Memory B cell (primary cell): ENCODE measurements at regions not wholly inside any gene's neighbourhood (a gene's known extent, or its start where the extent isn't known, plus 50 kb on each side); places are given as distances from the start of the nearest gene placed in this dataset.

Source experiments
- ATAC-seq: fragments of 150-1000 bp; cut with Tn5 transposase; 2 replicates; pipeline ENCODE4 v1.10.0; 2021; ENCODE audit warnings: low read depth, mild to moderate bottlenecking, moderate library complexity
- DNase-seq, 2 donors: peaks; one replicate each; pipeline ENCODE4 v3.0.0; 2022; ENCODE audit warnings: low spot score in 2 of 2
- H3K27ac Mint-ChIP-seq: one replicate; pipeline ENCODE4 v1.8.0; 2022; ENCODE audit warnings: mild to moderate bottlenecking, moderate library complexity, mixed read lengths
- H3K27me3 Mint-ChIP-seq: one replicate; pipeline ENCODE4 v1.8.0; 2022; ENCODE audit warnings: mixed read lengths
- H3K36me3 Mint-ChIP-seq: one replicate; pipeline ENCODE4 v1.8.0; 2022; ENCODE audit warnings: mild to moderate bottlenecking, mixed read lengths
- H3K4me1 Mint-ChIP-seq: one replicate; pipeline ENCODE4 v1.8.0; 2022; ENCODE audit warnings: mixed read lengths
- H3K4me3 Mint-ChIP-seq: one replicate; pipeline ENCODE4 v1.8.0; 2022; ENCODE audit warnings: mild to moderate bottlenecking, moderate library complexity, mixed read lengths
- H3K9me3 Mint-ChIP-seq: one replicate; pipeline ENCODE4 v1.8.0; 2022; ENCODE audit warnings: mixed read lengths

DNA sequence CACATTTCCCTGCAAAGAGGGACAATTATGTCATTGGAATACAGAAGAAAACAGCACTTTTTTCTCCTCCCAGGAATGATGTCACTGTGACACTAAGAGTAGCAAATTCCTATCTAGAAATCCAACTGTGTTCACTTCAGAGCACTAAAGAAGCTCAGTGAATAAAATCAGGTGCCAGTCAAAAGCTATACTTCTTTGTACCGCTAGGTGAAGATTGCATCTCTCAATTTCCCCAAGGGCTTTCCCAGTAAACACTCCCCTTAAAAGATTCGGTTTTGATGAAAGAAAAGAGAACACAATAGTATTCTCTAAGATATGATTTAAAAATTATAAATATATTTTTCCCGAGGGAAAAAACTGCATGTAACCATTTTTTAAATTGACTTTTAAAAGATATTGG lies 104.7 kb upstream of the MID1 start:
- H3K9me3 Mint-ChIP-seq, result no peaks in the 10 kb centered on the region
- no peaks in the 10 kb centered on the region for H3K27me3 Mint-ChIP-seq
- ATAC-seq, result no peak
- no peaks in the 10 kb centered on the region for H3K36me3 Mint-ChIP-seq
- no peaks in the 10 kb centered on the region for H3K4me1 Mint-ChIP-seq
- no peak overlapping the region for H3K27ac Mint-ChIP-seq
- DNase-seq, result no peak
- no peak overlapping the region for H3K4me3 Mint-ChIP-seq

- H3K36me3 Mint-ChIP-seq, result no peaks in the 10 kb centered on the region
- H3K9me3 Mint-ChIP-seq, result no peaks in the 10 kb centered on the region
- no peak overlapping the region for H3K4me3 Mint-ChIP-seq
- H3K27me3 Mint-ChIP-seq, result no peaks in the 10 kb centered on the region
- H3K4me1 Mint-ChIP-seq, result no peaks in the 10 kb centered on the region
- no peak overlapping the region for H3K27ac Mint-ChIP-seq
- no peak for DNase-seq
- ATAC-seq, result no peak
Measured at GRCh38 chrX:10726647-10727046, 106.3 kb upstream of the MID1 start.

DNA sequence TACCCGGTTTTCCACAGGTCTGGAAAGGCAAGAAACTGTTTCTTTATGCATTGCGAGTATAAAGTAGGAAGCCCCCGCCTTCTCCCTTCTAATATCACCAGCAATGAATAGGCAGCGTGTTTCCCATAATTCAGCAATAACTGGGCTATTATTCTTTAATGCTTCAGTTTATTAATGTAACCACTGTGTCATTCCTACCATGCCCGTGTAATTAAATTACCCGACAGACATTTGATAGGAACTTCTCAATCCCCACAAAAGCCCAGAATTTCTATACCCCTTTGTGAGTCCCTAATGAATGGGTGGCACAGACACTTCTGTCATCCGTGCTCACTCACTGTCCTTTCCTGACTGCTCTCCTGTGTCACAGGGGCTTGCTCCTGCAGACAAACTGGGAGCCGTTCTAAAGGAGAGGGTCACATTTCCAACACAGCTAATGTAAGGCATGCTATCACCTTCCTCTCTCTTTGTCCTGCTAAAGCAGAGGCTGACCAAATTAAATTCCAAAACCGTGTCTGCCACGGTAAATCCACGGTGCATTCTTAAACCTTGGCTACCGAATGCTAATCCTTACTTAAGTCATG lies 108.5 kb upstream of the MID1 start:
- Mint-ChIP-seq H3K27ac (no peak overlapping the region), H3K4me3 (no peak overlapping the region), H3K4me1 (no peaks in the 10 kb centered on the region), H3K9me3 (no peaks in the 10 kb centered on the region), H3K36me3 (no peaks in the 10 kb centered on the region), H3K27me3 (no peaks in the 10 kb centered on the region)
- DNase-seq, result no peak
- ATAC-seq, result no peak

DNA sequence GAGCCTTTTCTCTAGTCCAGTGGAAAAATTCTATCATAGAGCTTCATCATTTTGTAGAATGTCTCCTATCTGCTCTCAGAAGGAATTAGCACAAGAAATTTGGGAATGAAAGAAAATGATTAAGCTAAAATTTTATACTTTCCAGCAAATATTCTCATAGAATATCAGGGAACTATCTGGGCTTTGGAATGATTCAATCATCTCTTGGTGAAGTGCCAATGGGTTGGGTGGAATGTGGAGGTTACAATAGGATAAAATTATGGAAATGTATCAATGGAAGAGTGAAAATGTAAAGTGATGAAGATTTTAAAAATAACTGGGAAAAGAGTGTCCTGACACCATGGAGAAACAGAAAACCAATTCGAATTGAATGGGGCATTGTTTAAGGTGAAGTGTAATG lies 119.0 kb upstream of the MID1 start:
- no peak for DNase-seq
- Mint-ChIP-seq H3K27me3 (peaks cover 4% of the 10 kb centered on the region), H3K36me3 (no peaks in the 10 kb centered on the region), H3K9me3 (no peaks in the 10 kb centered on the region), H3K27ac (no peak overlapping the region), H3K4me3 (no peak overlapping the region), H3K4me1 (no peaks in the 10 kb centered on the region)
- ATAC-seq, result no peak

DNA sequence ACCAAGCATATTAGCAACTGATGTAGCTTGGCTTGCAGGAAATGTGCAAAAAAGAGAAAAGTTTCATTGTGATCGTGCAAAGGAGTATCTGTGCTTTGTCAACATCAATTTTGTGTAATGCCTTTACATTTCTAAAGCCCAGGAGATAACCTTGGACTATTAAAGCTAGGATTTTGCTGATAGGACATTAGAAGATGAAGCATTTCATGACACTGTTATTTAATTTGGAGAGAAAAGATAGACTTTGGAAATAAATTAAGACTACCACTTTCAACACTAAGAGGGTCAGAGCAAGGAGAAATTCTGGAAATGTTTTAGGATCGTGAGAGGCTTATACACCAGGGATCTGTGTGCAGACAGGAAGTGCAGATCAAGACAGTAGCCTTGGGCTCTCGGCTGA lies 120.6 kb upstream of the MID1 start:
- Mint-ChIP-seq H3K36me3 (no peaks in the 10 kb centered on the region), H3K27ac (no peak overlapping the region), H3K4me3 (no peak overlapping the region), H3K4me1 (no peaks in the 10 kb centered on the region), H3K9me3 (no peaks in the 10 kb centered on the region), H3K27me3 (peaks cover 7% of the 10 kb centered on the region)
- DNase-seq, result no peak
- no peak for ATAC-seq

DNA sequence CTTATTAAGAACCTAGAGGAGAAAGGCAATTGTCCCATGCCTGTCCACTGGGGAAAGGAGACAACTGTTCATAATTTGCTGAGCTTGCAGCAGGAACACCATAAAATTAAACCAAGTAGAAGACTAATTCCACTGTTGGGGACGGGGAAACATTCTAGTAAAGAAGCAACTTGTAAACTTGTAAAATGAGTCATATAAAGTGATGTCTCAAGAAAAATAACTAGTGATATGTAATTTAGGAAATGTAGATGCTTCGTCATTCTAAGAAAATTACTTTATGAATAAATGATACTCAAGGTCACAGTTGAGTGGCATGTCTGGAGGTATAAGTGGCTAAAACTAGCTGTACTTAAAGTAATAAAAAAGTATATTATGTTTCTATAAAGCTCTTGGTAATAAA lies 121.2 kb upstream of the MID1 start:
- Mint-ChIP-seq H3K9me3 (no peaks in the 10 kb centered on the region), H3K27ac (no peak overlapping the region), H3K27me3 (peaks cover 7% of the 10 kb centered on the region), H3K4me3 (no peak overlapping the region), H3K4me1 (no peaks in the 10 kb centered on the region), H3K36me3 (no peaks in the 10 kb centered on the region)
- DNase-seq, result no peak
- no peak for ATAC-seq

- no peak for DNase-seq
- no peak overlapping the region for H3K27ac Mint-ChIP-seq
- no peak for ATAC-seq
- no peaks in the 10 kb centered on the region for H3K9me3 Mint-ChIP-seq
- H3K4me1 Mint-ChIP-seq, result no peaks in the 10 kb centered on the region
- H3K27me3 Mint-ChIP-seq, result peaks cover 9% of the 10 kb centered on the region
- no peaks in the 10 kb centered on the region for H3K36me3 Mint-ChIP-seq
- no peak overlapping the region for H3K4me3 Mint-ChIP-seq
Measured at GRCh38 chrX:10743476-10743875, 123.1 kb upstream of the MID1 start.

DNA sequence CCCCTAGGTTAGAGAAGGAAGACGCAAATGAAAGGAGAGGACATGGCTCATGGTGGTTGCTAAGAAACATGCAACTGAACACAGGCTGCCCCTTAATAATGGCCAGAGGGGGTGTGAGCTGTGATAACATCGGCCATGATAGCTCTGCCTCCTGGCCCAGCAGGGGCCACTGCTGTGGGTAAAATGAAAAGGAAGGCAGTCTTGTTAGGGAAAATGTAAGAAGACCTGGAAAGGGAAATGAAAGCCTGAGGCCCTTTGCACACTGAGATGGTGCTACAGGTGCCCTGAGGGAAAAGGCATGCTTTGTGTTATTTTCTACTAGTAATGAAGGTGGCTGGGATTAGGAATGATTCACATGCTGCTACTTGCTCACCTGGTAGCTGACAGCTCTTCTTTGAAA lies 123.6 kb upstream of the MID1 start:
- no peak for ATAC-seq
- no peak overlapping the region for H3K4me3 Mint-ChIP-seq
- no peak for DNase-seq
- no peaks in the 10 kb centered on the region for H3K9me3 Mint-ChIP-seq
- H3K4me1 Mint-ChIP-seq, result no peaks in the 10 kb centered on the region
- H3K27ac Mint-ChIP-seq, result no peak overlapping the region
- no peaks in the 10 kb centered on the region for H3K36me3 Mint-ChIP-seq
- H3K27me3 Mint-ChIP-seq, result peaks cover 8% of the 10 kb centered on the region

- H3K9me3 Mint-ChIP-seq, result no peaks in the 10 kb centered on the region
- peaks cover 13% of the 10 kb centered on the region for H3K27me3 Mint-ChIP-seq
- ATAC-seq (no peak), DNase-seq (no peak)
- H3K4me1 Mint-ChIP-seq, result no peaks in the 10 kb centered on the region
- H3K27ac Mint-ChIP-seq, result no peak overlapping the region
- H3K36me3 Mint-ChIP-seq, result peaks cover 2% of the 10 kb centered on the region
- no peak overlapping the region for H3K4me3 Mint-ChIP-seq
Measured at GRCh38 chrX:10747975-10748374, 127.6 kb upstream of the MID1 start.

DNA sequence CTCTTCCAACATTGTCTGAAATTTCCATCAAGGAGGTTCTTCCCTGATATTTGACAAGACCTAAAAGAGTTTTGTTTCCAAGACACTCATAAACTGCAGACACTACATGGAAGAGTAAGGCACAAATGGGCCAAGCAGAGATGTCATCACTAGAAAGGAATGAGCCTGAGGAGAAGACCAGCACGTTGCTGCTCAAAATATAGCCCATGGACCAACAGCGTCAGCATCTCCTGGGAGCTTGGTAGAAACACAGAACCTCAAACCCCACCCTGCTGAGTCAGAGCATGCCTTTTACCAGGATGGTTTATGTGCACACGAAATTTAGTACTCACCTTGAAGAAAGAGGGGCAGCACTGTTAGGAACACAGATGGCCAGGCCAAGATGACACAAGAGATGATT lies 128.7 kb upstream of the MID1 start:
- Mint-ChIP-seq H3K4me1 (no peaks in the 10 kb centered on the region), H3K27me3 (peaks cover 13% of the 10 kb centered on the region), H3K27ac (no peak overlapping the region), H3K4me3 (no peak overlapping the region), H3K9me3 (no peaks in the 10 kb centered on the region), H3K36me3 (peaks cover 2% of the 10 kb centered on the region)
- DNase-seq (no peak), ATAC-seq (no peak)

DNA sequence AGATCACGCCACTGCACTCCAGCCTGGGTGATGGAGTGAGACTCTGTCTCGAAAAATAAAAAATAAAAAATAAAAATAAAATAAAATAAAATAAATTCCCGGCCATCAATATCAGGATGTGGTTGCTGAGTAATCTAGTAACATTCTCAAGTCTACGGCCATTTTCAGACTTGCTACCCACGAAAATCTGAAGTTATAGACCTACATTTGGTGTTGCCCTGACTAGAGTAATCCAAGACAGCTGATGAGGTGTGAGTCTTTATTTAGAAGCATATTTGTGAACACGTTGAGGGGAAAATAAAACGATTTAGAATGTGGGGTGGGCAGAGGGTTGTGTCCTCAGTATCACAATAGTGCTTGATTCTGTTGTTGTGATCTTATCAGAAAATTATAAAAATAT lies 130.2 kb upstream of the MID1 start:
- Mint-ChIP-seq H3K27ac (no peak overlapping the region), H3K4me1 (no peaks in the 10 kb centered on the region), H3K4me3 (no peak overlapping the region), H3K9me3 (no peaks in the 10 kb centered on the region), H3K36me3 (peaks cover 2% of the 10 kb centered on the region), H3K27me3 (peaks cover 12% of the 10 kb centered on the region)
- DNase-seq (no peak), ATAC-seq (no peak)

- Mint-ChIP-seq H3K27me3 (peaks cover 7% of the 10 kb centered on the region), H3K4me3 (no peak overlapping the region), H3K36me3 (peaks cover 2% of the 10 kb centered on the region), H3K4me1 (no peaks in the 10 kb centered on the region), H3K9me3 (no peaks in the 10 kb centered on the region), H3K27ac (no peak overlapping the region)
- ATAC-seq (no peak), DNase-seq (no peak)
Measured at GRCh38 chrX:10753116-10753515, 132.7 kb upstream of the MID1 start.

GRCh38 chrX:10754445-10754844 lies 134.1 kb upstream of the MID1 start:
- H3K4me3 Mint-ChIP-seq, result no peak overlapping the region
- H3K4me1 Mint-ChIP-seq, result no peaks in the 10 kb centered on the region
- peaks cover 5% of the 10 kb centered on the region for H3K27me3 Mint-ChIP-seq
- DNase-seq (no peak), ATAC-seq (no peak)
- peaks cover 2% of the 10 kb centered on the region for H3K36me3 Mint-ChIP-seq
- no peaks in the 10 kb centered on the region for H3K9me3 Mint-ChIP-seq
- no peak overlapping the region for H3K27ac Mint-ChIP-seq

- Mint-ChIP-seq H3K4me1 (no peaks in the 10 kb centered on the region), H3K9me3 (no peaks in the 10 kb centered on the region), H3K27ac (no peak overlapping the region), H3K27me3 (peaks cover under 1% of the 10 kb centered on the region), H3K4me3 (no peak overlapping the region), H3K36me3 (no peaks in the 10 kb centered on the region)
- no peak for DNase-seq
- ATAC-seq, result no peak
Measured at GRCh38 chrX:10755439-10756334, 135.3 kb upstream of the MID1 start.

DNA sequence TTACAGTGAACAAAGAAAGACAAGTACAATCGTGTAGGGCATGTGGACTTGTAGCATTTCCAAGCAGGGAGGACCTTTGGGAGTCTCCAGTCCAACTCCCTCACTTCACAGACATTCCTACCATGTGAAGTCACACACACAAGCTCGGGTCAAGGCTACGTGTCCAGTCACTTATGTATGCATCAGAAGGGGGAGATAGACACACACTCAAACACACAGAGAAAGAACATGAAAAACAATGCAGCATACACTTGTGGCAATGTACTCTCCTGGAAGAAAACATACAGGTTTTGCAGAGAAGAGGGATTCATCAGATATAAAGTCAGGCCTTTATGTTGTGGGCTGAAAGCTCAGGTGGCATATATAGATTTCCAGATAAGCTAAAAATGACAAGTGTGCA lies 136.1 kb upstream of the MID1 start:
- ATAC-seq, result no peak

More for the DNA sequence above, 136.1 kb upstream of the MID1 start:
- no peak for DNase-seq
- Mint-ChIP-seq H3K4me3 (no peak overlapping the region), H3K9me3 (no peaks in the 10 kb centered on the region), H3K27me3 (no peaks in the 10 kb centered on the region), H3K36me3 (no peaks in the 10 kb centered on the region), H3K27ac (no peak overlapping the region), H3K4me1 (no peaks in the 10 kb centered on the region)
